NCI-H345 treated with DMSO at 0.1 percent for 48 hours (cell line): ENCODE measurements at regions not wholly inside any gene's neighbourhood (a gene's known extent, or its start where the extent isn't known, plus 50 kb on each side); places are given as distances from the start of the nearest gene placed in this dataset.

Experiments
- DNase-seq: peaks from one replicate; lab custom pipeline; 2025; ENCODE audit not compliant: unreplicated experiment; lab: John Stamatoyannopoulos, UW

DNA sequence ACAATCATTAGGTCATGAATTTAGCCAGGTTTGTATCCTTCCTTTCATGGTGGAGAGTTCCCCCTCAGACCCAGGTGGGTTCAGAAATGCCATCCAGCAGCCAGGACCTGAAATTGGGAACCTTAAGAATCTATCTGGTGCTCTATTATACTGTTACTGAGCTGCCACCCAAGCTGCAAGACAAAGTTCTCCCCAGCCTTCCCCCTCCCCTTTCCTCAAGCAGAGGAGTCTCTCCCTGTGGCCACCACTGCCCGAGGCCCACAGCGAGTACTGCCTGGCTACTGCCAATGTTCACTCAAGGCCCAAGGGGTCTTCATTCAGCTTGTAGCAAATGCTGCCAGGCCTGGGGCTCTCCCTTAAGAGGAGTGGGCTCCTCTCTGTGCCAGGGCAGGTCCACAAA is 133.8 kb downstream of the TMEM38B start:
- no peak for DNase-seq

DNA sequence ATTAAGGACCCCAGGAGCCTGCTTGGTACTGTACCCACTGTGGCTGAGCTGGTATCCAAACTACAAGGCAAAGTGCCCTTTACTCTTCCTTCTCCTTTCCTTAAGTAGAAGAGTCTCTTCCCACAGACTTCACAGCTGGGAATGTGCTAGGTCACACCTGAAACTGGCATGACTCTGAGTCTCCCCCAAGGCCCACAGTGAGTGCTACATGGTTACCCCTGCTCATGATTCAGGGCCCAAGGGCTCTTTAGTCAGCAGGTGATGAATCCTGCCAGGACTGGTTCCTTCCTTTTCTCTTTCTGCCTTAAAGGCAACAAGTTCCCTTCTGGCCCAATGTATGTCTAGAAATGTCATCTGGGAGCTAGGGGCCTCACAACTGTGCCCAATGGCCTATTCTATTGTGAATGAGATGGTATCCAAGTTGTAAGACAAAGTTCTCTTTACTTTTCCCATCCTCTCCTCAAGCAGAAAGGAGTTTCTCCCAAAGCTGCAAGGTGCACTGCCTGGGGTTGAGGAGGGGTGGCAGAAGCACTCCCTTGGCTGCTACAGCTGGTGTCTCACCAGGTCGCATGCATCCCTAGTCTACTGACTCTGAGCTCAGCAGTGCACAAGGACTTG is 134.4 kb downstream of the TMEM38B start:
- DNase-seq, result no peak

DNA sequence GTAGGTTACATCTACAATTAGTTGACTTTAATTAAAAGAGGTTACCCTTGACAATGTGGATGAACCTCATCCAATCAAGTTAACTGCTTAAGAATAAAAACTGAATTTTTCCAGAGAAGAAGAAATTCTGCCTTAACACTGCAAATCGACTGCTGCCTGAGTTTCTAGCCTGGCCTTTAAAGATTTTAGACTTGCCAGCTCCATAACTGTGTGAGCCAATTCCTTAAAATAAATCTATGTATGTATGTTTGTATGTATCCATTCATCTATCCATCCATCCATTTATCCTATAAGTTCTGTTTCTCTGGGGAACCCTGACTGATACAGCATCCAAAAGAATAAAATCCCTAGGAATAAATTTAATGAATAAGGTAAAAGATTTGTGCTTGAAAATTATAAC is 136.1 kb downstream of the TMEM38B start:
- no peak for DNase-seq

DNA sequence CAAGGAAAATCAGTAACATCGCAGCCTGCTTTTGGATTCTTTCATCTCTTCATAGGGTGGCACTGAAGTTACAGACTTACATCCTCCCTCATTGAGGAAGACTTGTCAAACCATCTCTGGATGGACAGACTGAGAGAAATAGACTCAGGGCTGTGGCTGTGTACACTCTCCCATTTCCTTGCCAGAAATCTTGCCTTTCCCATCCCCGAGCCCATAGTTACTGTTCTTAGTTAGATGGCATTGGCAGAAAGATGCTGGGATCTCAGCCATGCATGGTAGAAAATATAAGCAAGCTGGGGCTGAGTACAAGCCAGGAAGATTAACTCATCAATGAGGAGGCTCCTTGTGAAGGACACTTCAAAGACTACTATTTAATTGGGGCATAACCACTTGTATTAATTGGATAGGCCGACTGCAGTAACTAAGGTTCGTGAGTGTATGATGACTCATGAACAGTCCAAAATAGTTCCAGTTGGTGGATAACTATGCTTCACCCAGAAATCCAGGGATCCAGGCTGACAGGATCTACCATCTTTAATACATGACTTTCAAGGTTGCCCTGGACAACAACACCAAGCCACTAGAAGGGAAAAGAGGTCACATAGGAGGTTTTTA is 137.9 kb downstream of the TMEM38B start:
- DNase-seq, result no peak

DNA sequence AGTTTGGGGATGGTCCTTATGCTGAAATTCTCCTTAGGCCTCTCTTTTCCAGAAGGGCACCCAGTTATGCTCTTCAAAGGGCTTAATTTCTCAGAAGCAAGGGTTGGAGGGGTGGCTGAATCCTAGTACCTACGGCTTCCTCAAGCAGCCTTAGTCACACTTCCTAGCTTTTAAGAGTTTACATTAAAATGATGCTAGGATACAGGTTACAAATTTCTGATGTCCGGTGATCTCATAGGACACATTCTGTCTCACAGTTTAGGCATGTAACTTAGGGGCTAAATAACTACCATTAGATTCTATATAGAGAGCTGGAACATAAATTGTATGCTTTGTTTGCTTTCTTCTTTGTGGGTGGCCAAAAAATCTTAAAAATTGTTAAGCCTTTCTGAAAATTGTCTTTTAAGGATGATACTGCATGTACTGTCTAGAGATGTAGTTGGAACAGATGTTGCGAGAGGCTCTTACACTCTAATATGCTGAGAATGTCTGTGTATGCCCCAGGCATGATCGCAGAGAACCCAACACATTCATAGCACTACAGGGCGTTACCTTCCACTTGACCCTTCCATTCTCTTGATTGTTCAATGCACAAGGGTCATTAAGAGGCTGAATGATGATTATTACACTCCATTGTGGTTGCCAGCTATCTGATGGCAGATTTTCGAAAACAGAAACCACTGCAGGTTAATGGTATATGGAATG is 139.1 kb downstream of the TMEM38B start:
- DNase-seq, result no peak

DNA sequence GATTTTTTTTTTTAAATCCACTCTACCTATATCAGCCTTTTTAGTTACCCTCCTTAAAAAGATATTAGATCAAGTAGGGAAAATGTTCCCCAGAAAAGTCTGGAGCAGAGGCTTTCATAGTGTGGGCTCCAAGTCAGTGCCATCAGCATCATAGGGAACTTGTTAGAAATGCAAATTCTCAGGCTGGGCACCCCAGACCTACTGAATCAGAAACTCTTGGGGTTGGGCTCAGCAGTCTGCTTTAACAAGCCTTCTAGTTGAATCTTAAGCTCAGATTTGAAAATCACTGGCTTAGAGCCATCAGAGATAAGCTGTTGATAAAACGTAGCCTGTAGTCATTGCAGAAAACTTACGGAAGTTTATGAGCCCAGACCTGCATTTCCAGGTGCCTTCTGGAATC is 140.1 kb downstream of the TMEM38B start:
- no peak for DNase-seq

DNA sequence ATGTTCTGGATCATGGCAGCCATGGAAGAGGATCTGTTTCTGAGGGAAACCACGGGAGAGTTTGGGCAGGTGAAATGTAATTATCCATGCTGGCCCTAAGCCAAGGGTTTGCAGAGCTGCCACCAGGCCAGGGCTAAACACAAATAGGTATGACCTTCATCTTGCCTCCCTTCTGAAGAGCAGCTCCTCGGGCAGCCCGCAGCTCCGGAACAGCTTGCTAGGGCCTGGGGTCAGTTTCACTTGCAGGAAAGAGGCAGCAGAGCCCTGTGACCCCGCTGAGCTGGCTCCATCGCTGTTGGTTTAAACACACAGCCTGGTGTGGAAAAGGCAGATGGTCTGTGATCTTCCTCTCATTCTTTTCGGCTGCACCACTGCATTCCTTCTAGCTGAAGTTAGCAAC is 141.4 kb downstream of the TMEM38B start:
- DNase-seq, result peak; percentile 57

DNA sequence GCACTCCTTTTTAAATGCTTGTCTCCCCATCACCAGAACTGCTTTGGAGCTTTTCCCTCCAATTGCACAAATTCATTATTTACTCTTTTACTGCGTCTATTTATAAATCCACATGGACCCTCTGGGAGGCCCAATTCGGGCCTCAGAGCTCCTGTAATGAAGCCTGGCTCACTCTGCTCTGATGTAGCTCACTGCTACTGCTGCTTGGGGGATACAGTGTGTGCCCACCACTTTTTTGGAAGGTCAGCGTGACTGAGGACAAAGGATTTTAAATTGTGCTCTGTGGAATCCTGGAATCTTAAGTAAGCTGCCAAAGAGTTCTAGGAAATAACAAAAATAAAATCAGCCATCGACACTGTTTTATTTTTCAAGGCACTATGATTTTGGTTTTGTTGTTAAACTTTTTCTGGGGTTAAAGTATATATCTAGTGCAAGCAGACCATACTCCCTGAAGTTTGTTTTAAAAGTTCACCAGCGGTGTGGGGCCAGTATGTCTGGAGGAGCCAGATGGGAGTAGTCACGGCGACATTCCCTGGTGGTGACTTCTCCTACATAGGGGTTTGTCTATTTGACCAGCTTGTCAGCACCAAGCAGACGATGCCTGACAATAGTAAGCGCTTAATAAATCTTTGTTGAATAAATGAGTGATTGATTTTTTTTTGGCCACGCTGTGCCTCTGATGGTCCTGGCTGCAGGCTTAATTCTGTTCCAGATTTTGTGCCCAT is 142.8 kb downstream of the TMEM38B start:
- no peak for DNase-seq

DNA sequence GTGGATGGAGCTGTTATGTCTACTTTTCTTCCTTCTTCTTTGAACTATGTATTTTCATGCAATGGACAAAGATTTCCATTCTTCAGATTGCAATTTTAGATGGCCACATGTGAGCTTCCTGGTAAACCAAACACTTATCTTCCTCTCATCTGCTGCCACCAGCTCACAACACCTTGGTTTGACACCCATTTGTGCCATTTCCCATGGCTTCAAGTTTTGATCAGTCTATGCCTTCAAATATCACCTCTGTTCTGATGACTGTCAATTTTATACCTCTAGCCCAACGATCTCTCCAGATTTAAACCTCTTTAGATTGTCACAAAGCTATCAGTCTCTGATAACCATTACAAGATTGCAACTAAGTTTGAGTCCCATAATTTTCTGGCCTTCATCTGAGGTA is 147.2 kb downstream of the TMEM38B start:
- DNase-seq, result no peak

DNA sequence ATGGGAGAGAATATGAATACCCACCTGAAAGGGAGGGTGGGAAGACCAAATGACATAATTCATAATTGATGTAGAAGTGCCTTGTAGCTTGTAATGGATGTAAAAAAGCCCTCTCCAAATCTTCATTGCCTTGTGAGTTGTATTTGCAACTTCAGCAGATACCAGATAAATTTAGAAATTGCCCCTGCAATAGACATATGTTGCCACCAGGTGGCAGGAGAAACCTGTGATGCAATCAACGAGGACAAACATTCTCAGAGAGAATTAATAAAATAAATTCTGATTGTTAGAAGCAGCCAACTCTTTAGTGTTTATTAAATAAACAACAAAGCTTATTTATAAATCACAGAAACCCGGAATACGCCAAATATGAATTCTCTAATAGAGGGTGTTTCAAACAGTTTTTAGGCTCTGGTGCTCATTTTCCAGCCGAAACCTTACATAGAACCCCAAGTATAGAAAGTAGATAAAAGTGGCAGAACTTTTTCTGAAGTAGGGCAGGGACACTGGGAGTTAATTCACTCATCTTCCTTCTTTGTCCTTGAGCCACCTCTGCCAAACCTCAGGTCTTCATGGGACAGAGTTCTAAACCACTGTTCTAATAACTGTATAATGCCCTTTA is 147.8 kb downstream of the TMEM38B start:
- peak; percentile 32 for DNase-seq

DNA sequence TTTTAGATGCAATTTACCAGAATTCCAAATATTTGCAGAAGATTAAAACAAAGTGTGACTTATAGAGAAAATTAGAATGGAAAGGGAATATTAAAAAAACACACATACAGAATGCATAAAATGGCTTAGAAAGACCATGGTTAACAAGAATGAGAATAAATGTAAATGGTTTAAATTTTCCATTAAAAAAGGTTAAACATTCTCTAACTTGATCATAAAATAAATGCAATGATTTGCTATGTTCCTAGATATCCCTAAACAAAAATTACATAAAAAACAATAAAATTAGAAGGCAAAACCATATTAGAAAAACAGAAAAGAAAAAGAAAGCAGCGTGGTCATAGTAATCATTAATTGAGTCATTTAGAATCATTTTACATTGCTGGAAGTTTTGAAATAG is 152.5 kb downstream of the TMEM38B start:
- DNase-seq, result no peak

DNA sequence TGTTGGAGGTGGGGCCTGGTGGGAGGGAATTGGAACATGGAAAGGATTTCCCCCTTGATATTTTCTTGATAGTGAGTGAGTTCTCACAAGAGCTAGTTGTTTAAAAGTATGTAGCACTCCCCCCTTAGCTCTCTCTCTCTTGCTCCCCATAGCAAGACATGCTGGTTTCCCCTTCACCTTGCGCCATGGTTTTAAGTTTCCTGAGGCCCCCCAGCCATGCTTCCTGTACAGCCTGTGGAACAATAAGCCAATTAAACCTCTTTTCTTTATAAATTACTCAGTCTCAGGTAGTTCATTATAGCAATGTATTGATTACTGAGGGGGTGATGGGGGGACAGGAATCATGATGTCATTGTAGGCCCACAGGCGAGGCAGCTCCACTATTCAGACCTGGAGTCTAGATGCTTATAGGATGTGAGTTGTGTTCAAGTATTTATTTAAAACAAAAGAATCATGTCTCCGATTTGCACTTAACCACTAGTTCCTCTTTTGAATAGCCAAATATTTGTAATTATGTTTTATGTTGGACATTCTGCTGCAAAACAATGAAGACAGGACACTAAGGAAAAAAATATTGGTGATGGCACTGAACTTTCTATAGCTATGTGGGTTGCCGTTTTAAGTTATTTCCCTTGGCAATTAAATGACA is 156.6 kb downstream of the TMEM38B start:
- no peak for DNase-seq

DNA sequence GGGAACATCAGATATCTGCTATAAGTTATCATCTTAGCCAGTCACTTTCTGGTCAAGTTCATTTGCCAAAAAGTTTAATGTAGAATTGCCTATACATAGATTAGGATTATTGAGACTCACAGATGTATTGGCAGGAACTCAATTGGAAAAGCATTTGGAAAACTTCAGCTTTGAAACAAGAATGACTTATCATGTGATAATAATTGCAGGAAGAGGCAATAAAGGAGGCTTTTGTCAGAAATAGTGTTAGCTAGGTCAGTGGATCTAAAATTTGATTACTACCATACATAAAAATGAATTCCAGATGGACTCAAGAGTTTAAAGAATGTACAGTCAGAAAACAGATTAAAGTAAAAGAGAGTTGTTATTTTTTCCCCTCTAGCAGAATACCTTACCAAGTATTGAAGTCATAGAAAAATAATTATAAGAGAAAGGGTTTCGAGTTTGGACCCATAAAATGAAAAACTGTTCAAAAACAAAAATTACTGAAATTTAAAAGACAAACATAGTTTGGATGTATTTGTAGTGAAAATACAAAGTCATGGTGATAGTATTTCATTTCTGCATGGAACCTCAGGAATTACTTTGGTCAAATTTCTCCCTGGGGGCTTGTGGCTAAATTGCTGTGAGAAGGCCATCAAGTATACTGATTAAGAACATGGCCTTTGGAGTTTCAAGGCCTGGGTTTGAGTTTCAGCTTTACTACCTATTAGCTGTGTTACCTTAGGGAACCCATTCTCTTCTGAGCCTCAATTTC is 159.9 kb downstream of the TMEM38B start:
- DNase-seq, result no peak

DNA sequence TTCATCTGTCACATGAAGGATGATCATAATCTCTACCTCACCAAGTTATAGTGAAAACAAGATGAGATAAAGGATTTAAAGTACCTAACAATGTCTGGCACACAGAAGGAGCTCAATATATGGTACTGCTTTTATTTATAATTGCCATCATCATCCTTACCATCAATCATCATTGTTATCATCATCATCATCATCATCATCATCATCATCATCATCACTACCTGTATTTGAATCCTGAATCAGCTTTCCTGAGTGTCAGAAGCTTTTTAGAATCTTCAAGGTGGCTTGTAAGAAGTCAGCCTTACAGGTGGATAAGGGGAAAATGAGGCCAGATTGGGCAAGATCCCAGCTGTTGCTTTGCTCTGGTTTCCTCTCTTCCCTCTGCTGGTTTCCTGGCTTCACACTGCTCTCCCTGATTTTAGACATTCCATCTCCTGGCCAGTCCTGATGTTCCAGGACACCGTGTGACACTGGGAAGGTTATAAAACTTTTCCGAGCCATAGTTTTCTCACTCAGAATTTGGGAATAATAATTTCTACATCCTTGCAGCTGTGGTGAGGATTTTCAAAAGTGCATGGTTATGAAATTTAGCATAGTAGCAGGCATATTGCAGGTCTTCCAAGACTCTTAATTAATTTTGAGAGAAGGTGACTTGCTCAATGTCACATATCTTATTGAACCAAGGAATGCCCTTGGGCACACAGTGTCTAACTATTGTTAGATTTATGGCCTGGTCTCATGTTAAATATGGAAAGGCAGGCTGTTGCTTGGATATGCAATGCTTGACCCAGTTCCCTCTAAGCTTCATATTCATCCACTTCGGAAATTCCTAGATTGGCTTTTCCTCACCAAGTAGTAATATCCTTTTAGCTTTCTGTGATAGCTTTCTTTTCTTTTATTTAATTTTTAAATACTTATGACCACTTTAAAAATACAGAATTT is 160.7 kb downstream of the TMEM38B start:
- DNase-seq, result no peak

DNA sequence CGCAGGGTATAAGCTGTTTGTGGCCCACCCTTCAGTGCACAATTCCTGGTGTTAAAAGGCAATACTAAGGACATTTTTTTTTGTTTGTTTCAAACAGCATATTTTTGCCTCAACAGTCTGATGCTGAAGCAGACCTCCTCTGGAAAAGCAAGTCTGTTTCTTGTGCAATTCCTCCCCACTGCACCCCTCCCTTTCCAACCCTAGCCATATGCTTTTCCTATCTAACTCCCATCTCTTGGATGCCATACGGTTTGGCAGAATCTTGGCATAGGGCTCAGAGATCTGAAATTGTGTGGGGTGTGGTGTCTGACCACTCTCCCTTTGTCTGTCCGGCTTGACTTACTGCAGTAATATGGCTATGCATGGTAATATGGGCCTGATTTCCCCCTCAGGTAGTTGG is 161.6 kb downstream of the TMEM38B start:
- DNase-seq, result no peak

DNA sequence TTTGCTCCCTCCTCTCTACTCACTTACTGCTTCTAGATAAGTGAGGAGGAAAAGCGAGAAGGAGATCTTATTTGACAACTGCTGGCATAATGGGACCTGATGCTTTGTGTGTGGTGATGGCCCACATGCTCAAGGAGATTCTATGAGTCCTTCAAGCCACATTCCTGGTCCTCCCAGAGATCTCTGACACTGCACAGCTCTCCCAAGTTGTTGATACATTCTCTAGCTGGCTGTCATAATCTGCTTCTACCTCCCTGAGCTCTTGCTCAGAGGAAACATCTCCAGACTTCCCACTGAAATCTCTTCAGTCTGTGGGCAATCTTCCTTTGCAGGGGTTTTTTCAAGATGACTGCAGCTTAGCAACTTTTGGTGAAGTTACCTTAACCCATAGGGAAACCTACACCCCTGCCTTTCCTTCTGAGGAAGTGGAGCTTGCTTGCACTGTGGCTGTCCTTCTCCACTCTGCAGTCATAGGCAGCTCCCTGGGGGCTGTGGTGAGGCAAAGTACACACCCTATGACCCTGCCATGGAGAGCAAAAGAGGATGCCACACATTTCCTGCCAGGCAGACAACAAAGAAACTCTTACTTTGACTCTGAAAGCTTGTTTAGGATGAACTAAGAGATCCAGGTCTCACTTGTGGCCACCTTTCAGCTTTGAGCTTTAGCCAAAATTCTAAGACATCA is 163.8 kb downstream of the TMEM38B start:
- DNase-seq, result no peak

DNA sequence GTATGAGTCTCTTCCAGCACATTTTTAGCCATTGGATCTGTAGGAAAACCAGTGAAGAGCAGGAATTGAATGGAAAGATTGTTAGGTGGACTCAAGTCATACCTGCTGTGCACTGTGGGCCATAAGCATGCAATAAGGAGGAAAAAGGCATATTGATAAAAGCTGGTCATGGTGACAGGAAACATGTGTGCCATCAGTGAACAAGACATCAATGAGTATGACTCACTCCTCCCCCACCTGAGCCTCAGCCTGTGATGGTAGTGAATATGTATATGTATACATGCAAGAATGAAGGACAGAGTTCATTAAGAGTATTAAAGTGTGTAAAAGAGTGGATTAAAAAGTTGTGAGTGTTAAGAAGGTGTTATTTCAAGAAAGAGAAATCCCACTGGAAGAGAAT is 164.5 kb downstream of the TMEM38B start:
- DNase-seq, result no peak

DNA sequence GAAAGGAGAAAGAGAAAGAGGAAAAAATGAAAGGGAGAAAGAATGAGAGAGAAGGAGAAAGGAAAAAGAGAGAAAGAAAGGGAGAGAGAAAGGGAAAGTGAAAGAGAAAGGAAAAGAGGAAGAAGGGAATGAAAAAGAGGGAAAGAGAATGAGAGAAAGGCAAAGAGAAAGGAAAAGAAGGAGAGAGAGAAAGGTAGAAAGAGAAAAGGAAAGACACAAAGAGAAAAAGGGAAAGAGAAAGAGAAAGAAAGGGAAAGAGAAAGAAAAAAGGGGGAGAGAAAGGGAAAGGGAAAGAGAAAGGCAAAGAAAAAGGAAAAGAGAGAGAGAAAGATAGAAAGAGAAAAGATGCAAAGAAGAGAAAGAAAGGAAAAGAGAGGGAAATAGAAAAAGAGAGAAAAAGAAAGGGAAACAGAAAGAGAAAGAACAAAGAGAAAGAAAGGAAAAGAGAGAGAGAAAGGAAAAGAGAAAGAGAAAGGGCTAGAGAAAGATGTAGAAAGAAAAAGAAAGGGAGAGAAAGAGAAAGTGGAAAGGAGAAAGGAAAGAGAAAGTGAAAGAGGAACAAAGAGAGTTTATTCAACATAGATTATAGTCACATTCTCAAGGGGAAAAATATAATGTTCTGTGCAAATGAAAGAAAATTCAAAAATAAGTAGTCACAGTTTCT is 165.2 kb downstream of the TMEM38B start:
- no peak for DNase-seq
